CD14-positive monocyte (primary cell): ENCODE measurements at regions not wholly inside any gene's neighbourhood (a gene's known extent, or its start where the extent isn't known, plus 50 kb on each side); places are given as distances from the start of the nearest gene placed in this dataset.

Source experiments
- DNase-seq, 3 donors: peaks; one replicate each; pipeline ENCODE4 v3.0.0-alpha.2; 2011 to 2022
- H2AFZ ChIP-seq: 2 replicates; pipeline ENCODE4 v1.6.0; 2012; ENCODE audit warnings: mild to moderate bottlenecking, low read depth, low read length, inconsistent platforms; ENCODE audit not compliant: insufficient read depth, poor library complexity, severe bottlenecking
- H3K27ac ChIP-seq, 2 donors: 1 replicate in 1 of 2; 2 replicates in 1 of 2; pipeline ENCODE4 v1.5.1; 2012 to 2013; ENCODE audit warnings: low read length in 2 of 2, control low read depth in 1 of 2, inconsistent platforms in 1 of 2, low read depth in 1 of 2, mild to moderate bottlenecking in 1 of 2
- H3K27me3 ChIP-seq, 2 donors: one replicate each; pipeline versions ENCODE4 v1.6.0 to v1.6.1; 2011 to 2013; ENCODE audit warnings: low read length in 2 of 2; ENCODE audit not compliant: control insufficient read depth in 2 of 2, insufficient read depth in 2 of 2
- H3K36me3 ChIP-seq, 2 donors: replicated peaks in 1 of 2; 1 replicate in 1 of 2; 2 replicates in 1 of 2; pipeline versions ENCODE4 v1.5.1 to v1.6.1; 2012 to 2013; ENCODE audit warnings: low read length in 2 of 2, control low read depth in 1 of 2, inconsistent platforms in 1 of 2, mild to moderate bottlenecking in 1 of 2; ENCODE audit not compliant: insufficient read depth in 2 of 2, control insufficient read depth in 1 of 2
- H3K4me1 ChIP-seq, 2 donors: 1 replicate in 1 of 2; 2 replicates in 1 of 2; pipeline versions ENCODE4 v1.5.1 to v1.6.1; 2012 to 2013; ENCODE audit warnings: low read length in 2 of 2, control low read depth in 1 of 2, inconsistent platforms in 1 of 2, mild to moderate bottlenecking in 1 of 2, moderate library complexity in 1 of 2; ENCODE audit not compliant: insufficient read depth in 2 of 2, control insufficient read depth in 1 of 2
- H3K4me2 ChIP-seq: replicated peaks from 2 replicates; pipeline ENCODE3; 2012; ENCODE audit warnings: low read length, moderate library complexity, mild to moderate bottlenecking; ENCODE audit not compliant: poor library complexity, severe bottlenecking; ENCODE audit errors: extremely low read depth
- H3K4me3 ChIP-seq, 3 experiments: fragments of 200-600 bp in 1 of 3; sonication (generic) in 1 of 3; replicated peaks in 1 of 3; 1 replicate in 2 of 3; 2 replicates in 1 of 3; pipeline ENCODE4 v1.5.1; 2011 to 2013; ENCODE audit warnings: low read length in 3 of 3, mild to moderate bottlenecking in 3 of 3, control low read depth in 2 of 3, low read depth in 2 of 3, inconsistent platforms in 1 of 3, moderate library complexity in 1 of 3
- H3K79me2 ChIP-seq: 2 replicates; pipeline ENCODE4 v1.6.0; 2012; ENCODE audit warnings: mild to moderate bottlenecking, control low read depth, inconsistent platforms, low read length, moderate library complexity; ENCODE audit not compliant: insufficient read depth
- H3K9ac ChIP-seq: 2 replicates; pipeline ENCODE4 v1.6.0; 2017; ENCODE audit warnings: low read length, mild to moderate bottlenecking; ENCODE audit not compliant: insufficient read depth, poor library complexity, severe bottlenecking
- H3K9me3 ChIP-seq, 2 donors: replicated peaks in 1 of 2; 1 replicate in 1 of 2; 2 replicates in 1 of 2; pipeline versions ENCODE4 v1.5.1 to v1.6.1; 2012 to 2013; ENCODE audit warnings: low read length in 2 of 2, control low read depth in 1 of 2; ENCODE audit not compliant: control insufficient read depth in 1 of 2, insufficient read depth in 1 of 2
- H4K20me1 ChIP-seq: 2 replicates; pipeline ENCODE4 v1.6.0; 2012; ENCODE audit warnings: mild to moderate bottlenecking, low read length, control low read depth, moderate library complexity; ENCODE audit not compliant: insufficient read depth
- H3K27ac Mint-ChIP-seq, 7 donors: one replicate each; pipeline ENCODE4 v1.8.0; 2020; ENCODE audit warnings: mild to moderate bottlenecking in 7 of 7, mixed read lengths in 7 of 7, moderate library complexity in 6 of 7, inconsistent platforms in 2 of 7
- H3K27me3 Mint-ChIP-seq, 3 donors: one replicate each; pipeline ENCODE4 v1.8.0; 2021 to 2022; ENCODE audit warnings: low read depth in 3 of 3, mild to moderate bottlenecking in 3 of 3, mixed read lengths in 3 of 3, moderate library complexity in 3 of 3, inconsistent platforms in 1 of 3
- H3K36me3 Mint-ChIP-seq, 2 donors: one replicate each; pipeline ENCODE4 v1.8.0; 2020; ENCODE audit warnings: mixed read lengths in 2 of 2, inconsistent platforms in 1 of 2, mild to moderate bottlenecking in 1 of 2
- H3K4me1 Mint-ChIP-seq: one replicate; pipeline ENCODE4 v1.8.0; 2020; ENCODE audit warnings: mild to moderate bottlenecking, mixed read lengths
- H3K4me3 Mint-ChIP-seq, 2 donors: one replicate each; pipeline ENCODE4 v1.8.0; 2020; ENCODE audit warnings: mild to moderate bottlenecking in 2 of 2, mixed read lengths in 2 of 2, moderate library complexity in 1 of 2
- H3K9me3 Mint-ChIP-seq, 7 donors: one replicate each; pipeline ENCODE4 v1.8.0; 2020 to 2022; ENCODE audit warnings: mixed read lengths in 7 of 7, mild to moderate bottlenecking in 6 of 7, moderate library complexity in 6 of 7, inconsistent platforms in 2 of 7
- CTCF ChIP-seq: fragments of 200-600 bp; IDR thresholded peaks from one replicate; pipeline ENCODE4 v1.8.0; 2022; ENCODE audit warnings: antibody characterized with exemption, mild to moderate bottlenecking
- WGBS: methylation state at CpG from one replicate; pipeline ENCODE4 v1.1.5; 2013; ENCODE audit warnings: missing lambda C conversion rate; ENCODE audit not compliant: insufficient coverage; 5-methylcytosine and 5-hydroxymethylcytosine counted together
- intact Hi-C, 2 donors: fragments of 100-400 bp; cut with micrococcal nuclease; formaldehyde crosslinking; loops; one replicate each; pipeline versions ENCODE4 v1.15.0 to v1.15.1; 2023

- intact Hi-C loops = no loop called here
- H3K4me3 ChIP-seq = no peak overlapping the region
- H3K27me3 Mint-ChIP-seq = peaks cover 0 to 6% (median 0%) of the 10 kb centered on the region in 3 donors
Measured at GRCh38 chr12:25366122-25366521, 115.4 kb upstream of the KRAS start.

GRCh38 chr12:25365340-25365730, 114.6 kb upstream of the KRAS start:
- H3K9ac ChIP-seq = no peak overlapping the region
- intact Hi-C loops = no loop called here
- no peaks in the 10 kb centered on the region for H3K27me3 ChIP-seq
- H3K27ac ChIP-seq = no peak overlapping the region
- no peak overlapping the region for H3K4me2 ChIP-seq
- WGBS = 14% methylated on average over 1 of the region's 3 CpGs
- Mint-ChIP-seq H3K36me3 (no peaks in the 10 kb centered on the region), H3K4me3 (no peak overlapping the region), H3K27ac (no peak overlapping the region), H3K9me3 (peaks cover 0 to 6% (median 0%) of the 10 kb centered on the region in 7 donors), H3K4me1 (peaks cover 7% of the 10 kb centered on the region), H3K27me3 (peaks cover 0 to 6% (median 3%) of the 10 kb centered on the region in 3 donors)
- peak overlapping the region; percentile 50 for H2AFZ ChIP-seq
- no peaks in the 10 kb centered on the region for H3K36me3 ChIP-seq
- H3K4me3 ChIP-seq = no peak overlapping the region
- H3K4me1 ChIP-seq = no peaks in the 10 kb centered on the region
- H3K9me3 ChIP-seq = no peaks in the 10 kb centered on the region
- no peaks in the 10 kb centered on the region for H3K79me2 ChIP-seq
- DNase-seq = no peak
- H4K20me1 ChIP-seq = no peaks in the 10 kb centered on the region
- no peak for TF ChIP-seq CTCF

More at GRCh38 chr12:25366122-25366521, 115.4 kb upstream of the KRAS start:
- no peaks in the 10 kb centered on the region for H3K27me3 ChIP-seq
- H3K9me3 ChIP-seq = no peaks in the 10 kb centered on the region
- H3K4me2 ChIP-seq = no peak overlapping the region
- no peaks in the 10 kb centered on the region for H4K20me1 ChIP-seq
- WGBS = 100% methylated on average over 3 of the region's 3 CpGs
- no peaks in the 10 kb centered on the region for H3K4me1 ChIP-seq
- no peak overlapping the region for H2AFZ ChIP-seq
- H3K4me3 Mint-ChIP-seq = no peak overlapping the region
- no peaks in the 10 kb centered on the region for H3K79me2 ChIP-seq
- no peak for DNase-seq
- no peak for TF ChIP-seq CTCF
- H3K4me1 Mint-ChIP-seq = peaks cover 7% of the 10 kb centered on the region
- H3K9ac ChIP-seq = no peak overlapping the region
- no peaks in the 10 kb centered on the region for H3K36me3 Mint-ChIP-seq
- no peak overlapping the region for H3K27ac ChIP-seq
- H3K9me3 Mint-ChIP-seq = peaks cover 0 to 6% (median 0%) of the 10 kb centered on the region in 7 donors
- no peaks in the 10 kb centered on the region for H3K36me3 ChIP-seq
- H3K27ac Mint-ChIP-seq = no peak overlapping the region
